ENCODE measurements at regions not wholly inside any gene's neighbourhood (a gene's known extent, or its start where the extent isn't known, plus 50 kb on each side); places are given as distances from the start of the nearest gene placed in this dataset.

DNA sequence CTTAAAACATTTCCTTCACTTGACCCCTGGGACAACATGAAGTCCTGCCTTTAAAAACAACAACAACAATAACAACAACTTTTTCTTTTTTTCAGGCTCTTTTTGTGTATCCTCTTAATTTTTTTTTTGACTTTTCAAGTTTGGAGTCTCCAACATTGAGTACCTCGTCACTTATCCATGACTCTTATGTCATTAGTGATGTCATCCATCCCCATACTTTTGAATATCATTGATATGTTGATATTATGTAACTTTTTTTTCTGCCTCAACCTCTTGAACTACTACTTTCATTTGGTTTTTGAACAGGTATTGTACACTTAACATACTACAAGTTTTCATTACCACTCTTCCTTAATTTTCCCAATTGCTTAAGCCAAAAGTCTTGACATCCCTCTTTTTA is 143.0 kb upstream of the ATXN7L3B start:
- Histone ChIP-seq H3K27ac (ENCODE audit: low read depth) (no peak overlapping the region), H4K20me1 (replicated peaks; ENCODE audit: insufficient read depth) (no peaks in the 10 kb centered on the region), H2AFZ (no peak overlapping the region), H3F3A (replicated peaks; ENCODE audit: low read depth) (no peaks in the 10 kb centered on the region), H3K9me2 (ENCODE audit: insufficient read depth) (0 out of 2 replicates have a peak, but pooled peaks cover 3% of the 10 kb centered on the region), H3K27me3 (ENCODE audit: insufficient read depth) (no peaks in the 10 kb centered on the region), H3K4me2 (no peak overlapping the region), H3K36me3 (ENCODE audit: insufficient read depth) (no peaks in the 10 kb centered on the region; the same call in 1 of the 2 replicates), H3K4me3 (no peak overlapping the region), H3K79me2 (replicated peaks; ENCODE audit: insufficient read depth) (no peaks in the 10 kb centered on the region), H3K4me1 (ENCODE audit: insufficient read depth) (no peaks in the 10 kb centered on the region)
- Mint-ChIP-seq H3K9me3 (no peaks in the 10 kb centered on the region), H3K36me3 (ENCODE audit: low read depth) (no peaks in the 10 kb centered on the region; the same call in 2 of the 3 replicates), H3K4me3 (no peak overlapping the region), H3K27ac (no peak overlapping the region), H3K27me3 (ENCODE audit: insufficient read depth, low read depth, poor library complexity) (peaks cover 3% of the 10 kb centered on the region), H3K4me1 (no peaks in the 10 kb centered on the region)
- DNase-seq (ENCODE audit: low spot score) = no peak
- TF ChIP-seq CTCF (conservative IDR thresholded peaks at IDR 0.05; ENCODE audit: low read depth in 2 of 2) = no peak
- no peak for ATAC-seq

GRCh38 chr12:74401035-74401434 is 136.6 kb upstream of the ATXN7L3B start:
- no peaks in the 10 kb centered on the region for H3F3A ChIP-seq (replicated peaks; ENCODE audit: low read depth)
- no peaks in the 10 kb centered on the region for H4K20me1 ChIP-seq (replicated peaks; ENCODE audit: insufficient read depth)
- H3K36me3 ChIP-seq (ENCODE audit: insufficient read depth) = no peaks in the 10 kb centered on the region
- Mint-ChIP-seq H3K4me3 (no peak overlapping the region), H3K9me3 (no peaks in the 10 kb centered on the region), H3K36me3 (ENCODE audit: low read depth) (no peaks in the 10 kb centered on the region), H3K27ac (no peak overlapping the region; the same call in 1 of the 2 replicates), H3K4me1 (peaks cover 8% of the 10 kb centered on the region), H3K27me3 (ENCODE audit: insufficient read depth, low read depth, poor library complexity) (peaks cover 3% of the 10 kb centered on the region)
- H3K27ac ChIP-seq (ENCODE audit: low read depth) = no peak overlapping the region
- H3K79me2 ChIP-seq (replicated peaks; ENCODE audit: insufficient read depth) = no peaks in the 10 kb centered on the region
- H3K4me1 ChIP-seq (ENCODE audit: insufficient read depth) = peaks cover 4% of the 10 kb centered on the region; the same call in 1 of the 2 replicates
- DNase-seq (ENCODE audit: low spot score) = no peak
- H3K4me3 ChIP-seq = no peak overlapping the region
- no peak overlapping the region for H3K4me2 ChIP-seq
- no peak for ATAC-seq
- H3K9me2 ChIP-seq (ENCODE audit: insufficient read depth) = no peaks in the 10 kb centered on the region
- no peaks in the 10 kb centered on the region for H3K27me3 ChIP-seq (ENCODE audit: insufficient read depth)
- no peak overlapping the region for H2AFZ ChIP-seq
- no peak for TF ChIP-seq CTCF (conservative IDR thresholded peaks at IDR 0.05; ENCODE audit: low read depth in 2 of 2)
- TF ChIP-seq ETS1 (IDR thresholded peaks at IDR 0.05) = no peak
- TF ChIP-seq ZNF331 (CRISPR knock-in tag; IDR thresholded peaks at IDR 0.05; ENCODE audit: low read depth) = no peak
- no peak for TF ChIP-seq REST (IDR thresholded peaks at IDR 0.05; ENCODE audit: unreplicated experiment)
- TF ChIP-seq ZNF114 (CRISPR knock-in tag; IDR thresholded peaks at IDR 0.05) = no peak
- no peak for TF ChIP-seq ZNF462 (CRISPR knock-in tag; IDR thresholded peaks at IDR 0.05)

Data from GM23338 (cell line).